Gastroesophageal sphincter (tissue), 4 donors: ENCODE measurements at regions not wholly inside any gene's neighbourhood (a gene's known extent, or its start where the extent isn't known, plus 50 kb on each side); places are given as distances from the start of the nearest gene placed in this dataset.

Source experiments
- ATAC-seq: fragments of 150-250 bp; one replicate; pipeline ENCODE4 v1.9.1; 2016; ENCODE audit warnings: mild to moderate bottlenecking, moderate library complexity
- H3K27ac ChIP-seq, 4 donors: fragments of 200-600 bp; sonication (generic) in 3 of 4; 1 replicate in 3 of 4; 2 replicates in 1 of 4; pipeline ENCODE4 v1.5.1; 2016 to 2019
- H3K27me3 ChIP-seq: fragments of 200-600 bp; sonication (generic); one replicate; pipeline ENCODE4 v1.5.1; 2019
- H3K36me3 ChIP-seq, 2 donors: fragments of 200-600 bp; sonication (generic); one replicate each; pipeline ENCODE4 v1.5.1; 2019; ENCODE audit warnings: control low read depth in 1 of 2
- H3K4me1 ChIP-seq, 3 donors: fragments of 200-600 bp; sonication (generic); 1 replicate in 2 of 3; 2 replicates in 1 of 3; pipeline ENCODE4 v1.5.1; 2016 to 2019; ENCODE audit warnings: control low read depth in 2 of 3
- H3K4me3 ChIP-seq, 2 donors: fragments of 200-600 bp; sonication (generic); one replicate each; pipeline ENCODE4 v1.5.1; 2019; ENCODE audit warnings: mild to moderate bottlenecking in 1 of 2, moderate library complexity in 1 of 2
- H3K9me3 ChIP-seq, 3 donors: fragments of 200-600 bp; sonication (generic); one replicate each; pipeline ENCODE4 v1.5.1; 2017 to 2019; ENCODE audit warnings: control low read depth in 2 of 3
- CTCF ChIP-seq, 4 experiments: fragments of 200-600 bp in 2 of 4; fragments of 450-650 bp in 2 of 4; sonication (generic) in 1 of 4; IDR thresholded peaks; one replicate each; pipeline ENCODE4 v1.5.1; 2017 to 2019; ENCODE audit warnings: antibody characterized with exemption in 4 of 4, mild to moderate bottlenecking in 2 of 4, moderate library complexity in 2 of 4
- EP300 ChIP-seq: sonication (generic); formaldehyde crosslinking; IDR thresholded peaks from one replicate; pipeline ENCODE4 v1.6.1; 2017; ENCODE audit warnings: antibody characterized with exemption, mild to moderate bottlenecking
- POLR2A ChIP-seq, 2 donors: fragments of 450-650 bp; IDR thresholded peaks; one replicate each; pipeline ENCODE4 v1.6.1; 2017; ENCODE audit warnings: antibody characterized with exemption in 2 of 2, mild to moderate bottlenecking in 2 of 2, moderate library complexity in 1 of 2
- POLR2AphosphoS5 ChIP-seq: sonication (generic); formaldehyde crosslinking; IDR thresholded peaks from one replicate; pipeline ENCODE4 v1.6.1; 2017; ENCODE audit warnings: antibody characterized with exemption
- WGBS, 2 donors: methylation state at CpG; one replicate each; pipeline ENCODE4 v1.1.5; 2018; ENCODE audit warnings: low coverage in 1 of 2; 5-methylcytosine and 5-hydroxymethylcytosine counted together

- Histone ChIP-seq H3K9me3 (no peaks in the 10 kb centered on the region), H3K4me1 (no peaks in the 10 kb centered on the region), H3K4me3 (no peak overlapping the region), H3K27ac (no peak overlapping the region), H3K36me3 (no peaks in the 10 kb centered on the region), H3K27me3 (no peaks in the 10 kb centered on the region)
- no peak for ATAC-seq
- TF ChIP-seq POLR2A (IDR thresholded peaks at IDR 0.05) (no peak), POLR2AphosphoS5 (no peak), EP300 (no peak), CTCF (IDR thresholded peaks at IDR 0.05) (no peak)
Measured at GRCh38 chr6:103047567-103047966, 1654.1 kb downstream of the GRIK2 start.

GRCh38 chr6:103042336-103042735 is 1648.8 kb downstream of the GRIK2 start:
- H3K27ac ChIP-seq: no peak overlapping the region
- no peaks in the 10 kb centered on the region for H3K4me1 ChIP-seq
- no peak overlapping the region for H3K4me3 ChIP-seq
- no peaks in the 10 kb centered on the region for H3K9me3 ChIP-seq
- H3K27me3 ChIP-seq: no peaks in the 10 kb centered on the region
- no peak for TF ChIP-seq CTCF (IDR thresholded peaks at IDR 0.05)
- no peak for TF ChIP-seq EP300
- no peak for TF ChIP-seq POLR2AphosphoS5
- no peak for TF ChIP-seq POLR2A (IDR thresholded peaks at IDR 0.05)
- H3K36me3 ChIP-seq: no peaks in the 10 kb centered on the region
- no peak for ATAC-seq
- 18 to 44% methylated on average over 4 to 5 of the region's 5 CpGs for WGBS, 2 donors

- ATAC-seq: no peak
- TF ChIP-seq CTCF (IDR thresholded peaks at IDR 0.05) (no peak), POLR2AphosphoS5 (no peak), EP300 (no peak), POLR2A (IDR thresholded peaks at IDR 0.05) (no peak)
- 56% methylated on average over 2 of the region's 2 CpGs; no CpG with 5 or more reads in 1 of the 2 donors for WGBS, 2 donors
- Histone ChIP-seq H3K27ac (no peak overlapping the region), H3K4me3 (no peak overlapping the region), H3K9me3 (peaks cover 0 to 4% (median 0%) of the 10 kb centered on the region in 3 donors), H3K36me3 (no peaks in the 10 kb centered on the region), H3K27me3 (no peaks in the 10 kb centered on the region), H3K4me1 (no peaks in the 10 kb centered on the region)
Measured at GRCh38 chr6:103036846-103037245, 1643.3 kb downstream of the GRIK2 start.

- no peak for ATAC-seq
- TF ChIP-seq CTCF (IDR thresholded peaks at IDR 0.05) (no peak), POLR2A (IDR thresholded peaks at IDR 0.05) (no peak), POLR2AphosphoS5 (no peak), EP300 (no peak)
- H3K27me3 ChIP-seq: no peaks in the 10 kb centered on the region
- H3K4me3 ChIP-seq: no peak overlapping the region
- no peaks in the 10 kb centered on the region for H3K9me3 ChIP-seq
- WGBS, 2 donors: 74 to 98% methylated on average over 4 to 7 of the region's 7 CpGs
- H3K4me1 ChIP-seq: no peaks in the 10 kb centered on the region
- H3K27ac ChIP-seq: no peak overlapping the region
- H3K36me3 ChIP-seq: no peaks in the 10 kb centered on the region
Measured at GRCh38 chr6:103027271-103027931, 1633.9 kb downstream of the GRIK2 start.

- H3K4me3 ChIP-seq: no peak overlapping the region
- TF ChIP-seq EP300 (no peak), CTCF (IDR thresholded peaks at IDR 0.05) (no peak), POLR2A (IDR thresholded peaks at IDR 0.05) (no peak), POLR2AphosphoS5 (no peak)
- peaks cover 0 to 3% (median 0%) of the 10 kb centered on the region in 3 donors for H3K9me3 ChIP-seq
- no peak overlapping the region for H3K27ac ChIP-seq
- no peaks in the 10 kb centered on the region for H3K4me1 ChIP-seq
- 97% methylated on average over 5 of the region's 7 CpGs; no CpG with 5 or more reads in 1 of the 2 donors for WGBS, 2 donors
- no peaks in the 10 kb centered on the region for H3K36me3 ChIP-seq
- H3K27me3 ChIP-seq: no peaks in the 10 kb centered on the region
- no peak for ATAC-seq
Measured at GRCh38 chr6:103018426-103018825, 1624.9 kb downstream of the GRIK2 start.
